ENCODE measurements at regions not wholly inside any gene's neighbourhood (a gene's known extent, or its start where the extent isn't known, plus 50 kb on each side); places are given as distances from the start of the nearest gene placed in this dataset.
A peak's percentile ranks its signal among the peaks of the same experiment; 100 is the strongest.

DNA sequence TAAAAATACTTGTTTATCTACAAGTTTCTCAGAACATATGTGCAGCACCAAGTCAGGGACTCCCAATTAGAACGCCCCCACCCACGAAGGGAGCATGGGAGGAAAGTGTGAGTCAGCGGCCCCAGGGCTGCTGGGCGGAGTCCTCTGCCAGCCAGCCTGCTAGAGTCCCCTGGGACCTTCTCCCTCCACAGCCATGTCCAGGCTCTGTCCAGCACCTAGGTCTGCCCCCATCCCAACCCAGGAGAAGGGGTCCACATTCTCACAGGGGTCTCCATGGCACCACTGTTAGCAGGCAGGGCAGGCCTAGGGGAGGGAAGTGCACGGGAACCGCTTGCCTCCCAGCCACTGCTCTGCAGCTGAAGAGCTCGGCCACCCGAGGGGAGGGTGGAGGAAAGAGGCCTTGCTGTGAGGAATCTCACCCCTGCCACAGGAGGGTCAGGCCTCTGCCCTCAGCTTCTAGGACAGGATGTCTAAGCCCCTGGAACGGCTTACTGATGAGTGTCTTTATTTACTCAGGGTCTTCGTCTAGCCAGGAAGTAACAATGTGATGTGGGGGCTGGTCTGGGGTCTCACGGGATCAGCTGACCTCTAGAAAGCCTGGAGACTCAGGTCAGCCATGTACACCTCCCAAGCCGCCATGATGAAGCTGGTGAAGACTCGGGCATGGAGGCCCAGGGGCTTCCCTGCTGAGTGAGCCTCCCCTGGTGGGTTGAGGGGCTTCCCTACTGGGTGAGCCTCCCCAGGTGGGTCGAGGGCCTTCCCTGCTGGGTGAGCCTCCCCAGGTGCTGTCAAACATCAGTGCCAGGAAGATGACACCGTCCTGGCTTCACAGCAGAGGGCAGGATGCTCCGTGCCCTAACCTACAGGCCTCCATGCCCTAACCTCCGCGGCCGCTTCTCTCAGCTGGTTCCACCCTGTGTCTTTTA is 190.3 kb downstream of the RBFOX3 start:
- peak; percentile 11 to 12 for DNase-seq (ENCODE audit: low read depth in 2 of 2)

DNA sequence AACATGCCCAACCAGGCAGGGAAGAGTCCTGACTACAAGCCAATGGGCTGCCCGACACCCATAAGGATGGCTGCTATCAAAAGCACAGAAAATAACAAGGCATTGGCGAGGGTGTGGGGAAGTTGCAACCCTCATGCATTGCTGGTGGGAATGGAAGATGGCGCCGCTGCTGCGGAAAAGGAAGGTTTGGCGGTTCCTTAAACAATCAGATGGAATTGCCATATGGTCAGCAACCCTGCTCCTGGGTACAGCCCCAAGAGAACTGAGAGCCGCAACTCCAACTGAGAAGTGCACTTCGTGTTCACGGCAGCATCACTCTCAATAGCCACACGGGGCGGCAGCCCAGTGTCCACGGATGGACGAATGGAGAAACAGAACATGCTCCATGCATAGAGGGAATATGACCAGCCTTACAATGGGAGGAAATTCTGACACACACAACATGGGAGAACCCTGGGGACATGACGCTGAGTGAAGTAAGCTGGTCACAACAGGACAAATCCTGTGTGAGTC is 193.3 kb downstream of the RBFOX3 start:
- no peak for DNase-seq (ENCODE audit: low read depth in 2 of 2)

- DNase-seq (ENCODE audit: low read depth in 2 of 2) = no peak
These were observed 194.9 kb downstream of the RBFOX3 start for GRCh38 chr17:79415909-79416308.

- DNase-seq (ENCODE audit: low read depth in 2 of 2) = no peak
These were observed 195.5 kb downstream of the RBFOX3 start for GRCh38 chr17:79415365-79415764.

DNA sequence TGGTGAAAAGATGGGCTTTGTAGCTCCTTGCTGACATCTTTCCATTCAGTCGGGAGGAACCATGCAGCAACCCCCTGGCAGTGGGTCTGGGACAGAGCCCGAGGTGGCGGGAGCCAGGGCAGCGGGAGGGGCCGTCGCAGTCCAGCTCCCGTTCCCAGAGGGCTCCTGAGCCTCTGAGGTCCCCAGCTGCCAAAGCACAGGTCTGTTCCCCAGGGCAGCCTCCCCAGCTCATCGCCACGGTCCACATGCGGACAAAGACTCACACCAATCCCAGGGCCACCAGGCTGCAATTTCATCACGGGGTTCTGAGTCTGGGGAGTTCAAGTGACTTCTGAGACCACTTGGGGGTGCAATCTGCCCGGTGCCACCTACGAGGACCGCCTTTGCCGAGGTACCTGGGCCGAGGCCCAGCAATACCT is 196.0 kb downstream of the RBFOX3 start:
- no peak for DNase-seq (ENCODE audit: low read depth in 2 of 2)

DNA sequence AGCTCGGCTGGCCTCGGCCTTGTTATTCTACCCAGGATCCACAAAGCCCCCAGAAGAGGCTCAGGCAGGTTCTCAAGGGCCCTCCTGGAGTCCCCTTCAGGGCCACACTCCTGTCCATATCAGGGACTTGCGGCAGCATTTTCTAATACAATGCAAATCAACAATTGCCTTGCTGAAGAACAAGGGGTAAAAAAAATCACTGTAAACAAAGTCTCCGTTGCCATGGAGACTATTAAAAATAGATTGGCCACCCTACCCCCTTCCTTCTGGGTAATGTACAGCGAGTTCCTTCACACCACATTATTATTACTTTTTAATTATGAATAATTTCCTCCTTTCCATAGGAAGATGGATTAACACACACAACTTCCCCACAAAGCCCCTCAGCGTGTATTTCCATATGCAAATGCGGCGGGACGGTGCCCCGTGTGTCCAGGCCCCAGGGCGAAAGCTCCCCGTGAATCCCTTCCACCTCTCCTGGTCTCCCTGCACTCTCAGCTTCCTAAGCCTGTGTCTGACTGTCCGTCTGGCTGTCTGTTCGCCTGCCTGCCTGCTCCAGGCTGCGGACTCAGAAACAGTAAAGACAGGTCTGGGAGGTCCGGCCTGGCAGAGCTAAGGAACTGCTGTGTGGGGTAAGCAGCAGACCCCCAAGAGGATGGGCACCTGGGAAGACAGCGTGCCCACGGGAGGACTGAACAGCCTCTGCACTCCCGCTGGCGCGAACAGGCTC is 196.6 kb downstream of the RBFOX3 start:
- DNase-seq (ENCODE audit: low read depth in 2 of 2) = no peak

DNA sequence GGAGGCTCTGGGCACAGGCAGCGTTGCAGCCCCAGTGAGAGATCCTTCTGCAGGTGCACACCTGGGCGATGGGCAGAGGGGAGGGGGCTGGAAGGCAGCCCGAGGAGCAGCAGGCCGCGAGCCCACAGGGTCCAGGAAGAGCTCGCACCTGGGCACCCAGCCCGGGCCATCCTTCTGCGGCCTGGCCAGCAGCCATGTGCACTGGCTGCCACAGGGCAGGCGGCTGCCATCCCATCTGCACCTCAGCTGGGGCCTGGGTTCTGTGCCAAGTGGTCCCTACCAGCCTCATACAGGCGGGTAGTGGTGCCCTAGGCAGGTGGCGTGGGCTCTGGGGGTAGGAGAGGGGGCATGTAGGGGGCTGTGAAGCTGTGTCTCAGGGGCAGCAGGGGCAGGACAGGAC is 197.2 kb downstream of the RBFOX3 start:
- no peak for DNase-seq (ENCODE audit: low read depth in 2 of 2)

GRCh38 chr17:79412886-79413390 is 197.9 kb downstream of the RBFOX3 start:
- no peak for DNase-seq (ENCODE audit: low read depth in 2 of 2)

DNA sequence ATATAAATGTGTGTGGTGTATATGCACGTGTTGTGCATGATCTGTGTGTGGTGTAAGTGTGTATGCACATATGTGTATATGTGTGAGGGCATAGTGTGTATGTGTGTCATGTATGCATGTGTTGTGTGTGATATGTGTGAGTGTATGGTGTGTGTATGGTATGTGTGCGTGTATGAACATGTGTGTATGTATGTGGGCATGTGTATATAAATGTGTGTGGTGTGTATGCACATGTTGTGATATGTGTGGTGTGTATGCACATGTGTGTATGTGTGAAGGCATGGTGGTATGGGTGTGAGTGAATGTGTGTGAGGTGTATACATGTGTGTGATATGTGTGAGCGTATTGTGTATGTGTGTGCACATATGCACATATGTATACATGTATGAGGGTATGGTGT is 198.7 kb downstream of the RBFOX3 start:
- DNase-seq (ENCODE audit: low read depth in 2 of 2) = no peak

DNA sequence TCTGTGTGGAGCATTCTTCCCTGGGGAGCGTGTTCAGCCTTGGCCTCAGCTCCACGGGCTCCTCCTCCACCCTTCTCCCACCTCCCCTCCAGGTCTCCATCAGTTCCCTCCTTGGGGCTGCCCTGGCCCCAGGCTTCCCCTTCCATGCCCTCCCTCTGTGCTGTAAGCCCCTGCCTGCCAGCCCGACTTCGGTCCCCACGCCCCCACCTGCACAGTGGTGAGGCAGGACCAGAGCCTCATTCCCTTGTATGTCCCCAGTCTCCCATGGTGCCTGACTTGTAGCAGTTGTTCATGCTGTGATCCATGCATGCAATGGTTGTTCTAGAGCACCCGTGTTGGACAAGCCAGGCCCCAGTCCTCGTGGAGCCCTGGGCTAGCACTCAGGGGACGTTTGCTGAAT is 199.4 kb downstream of the RBFOX3 start:
- DNase-seq (ENCODE audit: low read depth in 2 of 2) = no peak

DNA sequence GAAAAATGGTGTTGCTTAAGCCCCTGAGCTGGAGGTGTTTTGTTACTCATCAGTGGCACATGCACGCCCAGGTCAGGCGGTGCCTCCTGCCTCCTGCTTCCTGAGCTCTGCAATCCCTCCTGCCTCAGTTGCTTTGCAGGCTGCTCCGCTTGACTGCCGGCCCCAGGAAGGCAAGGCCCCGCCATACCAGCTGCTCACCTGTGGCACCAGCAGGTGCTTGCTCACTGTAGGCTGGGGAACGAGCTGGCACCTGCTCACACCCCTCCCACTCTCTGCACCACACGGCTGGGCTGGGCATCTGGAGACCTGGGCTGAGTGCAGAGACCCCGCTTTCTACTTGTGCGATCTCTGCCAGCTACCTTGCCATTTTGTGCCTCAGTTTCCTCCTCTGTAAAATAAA is 200.2 kb downstream of the RBFOX3 start:
- no peak for DNase-seq (ENCODE audit: low read depth in 2 of 2)

DNA sequence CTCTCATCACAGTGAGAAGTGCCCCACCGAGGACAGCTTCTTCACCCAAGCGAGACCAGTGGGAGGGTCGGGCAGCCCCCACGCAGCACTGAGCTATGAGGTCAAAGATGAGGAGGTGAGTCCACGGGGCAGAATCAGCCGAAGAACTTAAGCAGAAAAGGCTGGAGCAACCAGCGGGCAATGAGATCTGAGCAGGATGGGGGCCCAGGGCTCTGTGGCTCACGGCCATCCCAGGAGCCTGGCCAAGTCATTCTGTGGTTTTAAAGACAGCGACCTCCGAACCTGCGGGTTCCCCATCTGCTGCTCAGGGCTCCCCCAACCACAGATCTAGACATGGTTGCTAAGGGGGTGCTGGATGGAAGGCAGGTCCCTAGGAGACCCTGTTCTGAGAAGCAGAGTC is 202.6 kb downstream of the RBFOX3 start:
- DNase-seq (ENCODE audit: low read depth in 2 of 2) = no peak

DNA sequence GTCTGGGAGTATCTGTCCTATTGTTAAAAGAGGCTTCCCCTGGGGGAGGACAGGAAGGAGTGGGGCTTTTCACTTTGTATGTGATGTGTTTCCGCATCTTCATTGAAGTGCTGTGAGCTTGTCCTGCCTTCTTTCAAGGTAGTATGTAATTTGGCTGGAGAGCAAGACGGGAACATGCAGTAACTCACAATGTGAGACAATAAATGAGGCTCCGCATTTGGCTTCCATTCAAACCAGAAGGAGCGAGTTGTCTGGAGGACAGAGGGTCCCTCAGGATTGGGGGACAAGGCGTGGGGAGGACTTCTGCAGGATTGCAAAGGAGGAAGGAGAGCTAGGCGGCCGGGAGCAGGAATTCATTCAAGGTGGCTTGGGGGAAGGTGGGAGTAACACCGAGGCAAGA is 203.5 kb downstream of the RBFOX3 start:
- DNase-seq (ENCODE audit: low read depth in 2 of 2) = no peak

DNA sequence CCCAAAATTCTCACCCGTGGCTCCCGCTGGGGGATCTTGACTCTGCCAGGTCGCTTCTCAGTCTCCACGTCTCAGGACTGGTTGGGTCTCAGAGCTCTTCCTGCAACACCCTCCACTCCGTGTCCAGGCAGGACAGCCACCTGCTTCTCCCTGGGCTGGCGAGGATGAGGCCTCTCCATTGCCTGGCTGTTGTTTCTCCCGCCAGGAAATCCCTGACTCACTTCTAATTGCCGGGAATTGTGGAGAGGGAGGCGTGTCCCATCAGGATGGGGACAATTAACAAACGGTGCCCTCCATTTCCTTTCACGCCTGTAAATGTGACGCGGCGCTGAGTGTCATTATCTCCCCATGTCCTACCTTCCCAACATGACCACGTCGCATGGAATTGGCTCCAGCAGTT is 204.5 kb downstream of the RBFOX3 start:
- no peak for DNase-seq (ENCODE audit: low read depth in 2 of 2)

- no peak for DNase-seq (ENCODE audit: low read depth in 2 of 2)
These were observed 205.0 kb downstream of the RBFOX3 start for GRCh38 chr17:79405823-79406222.

DNA sequence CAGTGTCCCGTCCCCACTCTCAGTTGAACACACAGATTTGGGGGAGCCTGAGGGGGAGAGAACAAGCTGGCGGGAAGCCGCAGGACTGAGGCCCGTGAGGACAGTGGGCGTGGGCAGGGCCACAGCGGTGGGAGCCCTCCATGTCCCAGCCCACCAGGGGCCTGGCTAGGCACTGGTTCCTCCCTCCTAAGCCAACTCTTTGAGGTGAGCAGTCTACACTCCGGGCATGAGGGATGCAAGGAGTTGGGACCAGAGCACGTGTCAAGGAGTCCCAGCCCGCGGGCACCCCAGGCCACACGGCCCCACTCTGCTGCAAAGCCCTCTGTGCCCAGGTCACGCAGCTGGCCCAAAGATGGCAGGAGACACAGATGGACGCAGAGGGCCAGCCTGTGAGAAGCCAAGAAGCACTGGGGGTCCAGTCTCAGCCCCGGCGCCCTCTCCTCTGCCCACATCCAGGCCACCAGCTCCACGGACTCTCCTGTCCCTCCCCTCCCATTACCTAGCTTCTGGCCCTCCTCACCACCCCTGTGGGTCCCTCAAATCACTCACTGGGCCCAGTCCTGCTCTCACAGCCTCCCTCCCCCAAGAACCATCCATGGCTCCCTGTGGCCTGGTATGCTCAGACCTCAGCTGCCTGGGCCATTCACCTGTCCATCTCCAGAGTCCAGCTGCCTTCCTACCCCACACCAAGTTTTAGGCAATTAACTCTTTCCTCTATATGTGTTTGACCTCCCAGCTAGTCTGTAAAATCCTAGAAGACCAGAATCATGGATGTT is 206.5 kb downstream of the RBFOX3 start:
- no peak for DNase-seq (ENCODE audit: low read depth in 2 of 2)

DNA sequence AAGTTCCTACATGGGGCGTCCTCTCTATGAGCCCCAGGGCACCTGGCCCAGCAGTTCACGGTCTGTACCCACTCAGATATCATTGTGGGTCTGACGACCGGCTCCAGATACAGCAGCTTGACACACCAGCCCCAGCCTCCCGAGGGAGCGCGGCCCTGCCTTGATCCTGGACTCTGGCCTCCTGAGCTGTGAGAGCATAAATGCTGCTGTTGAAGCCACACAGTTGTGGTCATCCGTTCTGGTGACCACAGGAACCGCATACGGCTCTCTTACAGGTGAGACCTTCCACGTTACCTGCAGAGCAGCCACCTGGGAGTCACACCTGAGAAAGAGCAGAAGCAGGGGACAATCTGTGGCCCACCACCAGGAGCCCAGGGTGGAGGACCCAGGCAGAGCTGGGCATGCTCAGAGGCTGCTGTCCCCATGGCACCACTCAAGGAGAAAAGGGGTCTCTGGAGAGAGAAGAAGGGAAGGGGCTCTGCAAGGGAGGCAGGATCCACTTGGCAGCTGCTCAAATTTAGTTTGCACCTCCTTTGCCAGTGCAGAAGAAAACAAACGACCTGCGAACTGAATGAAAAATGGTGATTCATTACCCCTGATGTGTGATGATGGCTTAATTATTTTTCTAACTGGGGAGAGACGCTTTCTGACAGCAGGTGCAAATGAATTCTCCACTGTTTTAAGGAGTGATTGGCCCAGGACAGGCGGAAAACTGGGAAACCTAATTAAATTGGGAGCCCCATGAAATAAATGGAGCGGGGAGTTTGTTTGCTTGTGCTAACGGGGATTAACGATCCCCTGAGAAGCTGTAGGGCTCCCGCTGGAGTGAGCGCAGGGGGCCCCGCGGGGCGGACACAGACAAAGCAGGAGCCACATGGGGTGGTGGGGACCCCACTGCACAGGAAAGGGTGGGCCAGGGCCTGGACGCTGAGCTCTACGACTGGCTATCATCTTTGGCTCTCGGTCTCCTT is 208.9 kb downstream of the RBFOX3 start:
- no peak for DNase-seq (ENCODE audit: low read depth in 2 of 2)

DNA sequence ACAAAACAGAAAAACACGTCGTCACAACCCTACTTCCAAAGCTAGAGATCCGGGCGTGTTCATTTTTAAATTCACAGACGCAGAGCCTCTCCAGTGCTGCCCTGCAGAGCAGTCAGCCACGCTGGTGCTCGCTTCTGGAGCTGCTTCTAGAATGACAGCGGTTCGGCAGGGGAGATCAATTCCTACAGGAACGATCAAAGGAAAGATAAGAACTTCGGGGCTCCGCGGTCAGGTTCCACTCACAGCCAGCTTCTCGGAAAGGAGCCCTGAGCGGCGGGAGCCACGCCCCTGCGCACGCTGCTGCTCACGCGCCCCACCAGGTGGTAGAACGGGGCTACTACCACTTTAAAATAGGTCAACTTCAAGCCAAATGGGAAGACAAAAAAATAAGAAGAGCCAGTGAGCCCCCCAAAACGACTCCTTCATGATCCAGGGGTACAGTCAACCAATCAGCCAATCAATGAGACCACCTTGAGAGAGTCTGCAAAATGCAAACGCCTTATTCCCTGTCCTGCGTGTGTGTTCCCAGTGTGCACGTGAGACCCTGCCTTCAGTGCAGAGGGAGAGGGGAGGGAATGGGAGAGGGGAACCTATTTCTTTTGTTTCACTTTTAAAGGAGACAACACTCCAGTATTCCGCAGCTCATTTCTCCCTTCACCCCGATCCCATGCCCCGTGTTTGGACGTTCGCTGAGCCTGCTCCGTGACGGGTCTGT is 209.7 kb downstream of the RBFOX3 start:
- DNase-seq (ENCODE audit: low read depth in 2 of 2) = peak; percentile 27 to 50

GRCh38 chr17:79399610-79400144 is 211.2 kb downstream of the RBFOX3 start:
- no peak for DNase-seq (ENCODE audit: low read depth in 2 of 2)

- DNase-seq (ENCODE audit: low read depth in 2 of 2) = no peak
These were observed 212.4 kb downstream of the RBFOX3 start for GRCh38 chr17:79398441-79398840.
